Stimulated activated CD8-positive, alpha-beta memory T cell treated with anti-CD3 and anti-CD28 coated beads, Interleukin-7, amount 100 ng/mL, for 4 hours (primary cell): ENCODE measurements at regions not wholly inside any gene's neighbourhood (a gene's known extent, or its start where the extent isn't known, plus 50 kb on each side); places are given as distances from the start of the nearest gene placed in this dataset.
"Not testable (repeated sequence)": the region's sequence is repeated elsewhere in the genome, so short reads cannot be mapped to it uniquely, and the experiment has no call there.

ENCODE experiments used
- DNase-seq, 2 donors: peaks; one replicate each; pipeline ENCODE4 v3.0.0-alpha.2; 2020; ENCODE audit warnings: low read depth in 2 of 2

- no peak for DNase-seq
These were observed 246.7 kb upstream of the NRIP1 start for GRCh38 chr21:15311510-15311909.

GRCh38 chr21:15317034-15317433 is 252.2 kb upstream of the NRIP1 start:
- DNase-seq, result not testable (repeated sequence)

- no peak for DNase-seq
These were observed 254.9 kb upstream of the NRIP1 start for GRCh38 chr21:15319727-15320126.

GRCh38 chr21:15324542-15324941 is 259.7 kb upstream of the NRIP1 start:
- DNase-seq, result no peak

- DNase-seq, result no peak
These were observed 261.4 kb upstream of the NRIP1 start for GRCh38 chr21:15326032-15326867.

- DNase-seq, result no peak
These were observed 263.0 kb upstream of the NRIP1 start for GRCh38 chr21:15327637-15328265.

GRCh38 chr21:15329191-15329590 is 264.4 kb upstream of the NRIP1 start:
- DNase-seq, result no peak

- no peak for DNase-seq
These were observed 266.1 kb upstream of the NRIP1 start for GRCh38 chr21:15330872-15331271.

- DNase-seq, result no peak
These were observed 267.8 kb upstream of the NRIP1 start for GRCh38 chr21:15332572-15332971.

- DNase-seq, result no peak
These were observed 268.4 kb upstream of the NRIP1 start for GRCh38 chr21:15333136-15333710.

GRCh38 chr21:15333951-15334350 is 269.2 kb upstream of the NRIP1 start:
- DNase-seq, result no peak

- no peak for DNase-seq
These were observed 278.3 kb upstream of the NRIP1 start for GRCh38 chr21:15343066-15343465.

- DNase-seq, result no peak
These were observed 287.2 kb upstream of the NRIP1 start for GRCh38 chr21:15352009-15352408.

- DNase-seq, result no peak
These were observed 288.7 kb upstream of the NRIP1 start for GRCh38 chr21:15353546-15353945.

GRCh38 chr21:15354516-15354915 is 289.7 kb upstream of the NRIP1 start:
- DNase-seq, result no peak

GRCh38 chr21:15355066-15355465 is 290.3 kb upstream of the NRIP1 start:
- DNase-seq, result no peak

- DNase-seq, result no peak
These were observed 294.5 kb upstream of the NRIP1 start for GRCh38 chr21:15359251-15359650.

GRCh38 chr21:15362458-15362857 is 297.7 kb upstream of the NRIP1 start:
- no peak for DNase-seq

- no peak for DNase-seq
These were observed 299.1 kb upstream of the NRIP1 start for GRCh38 chr21:15363921-15364320.

- DNase-seq, result no peak
These were observed 301.1 kb upstream of the NRIP1 start for GRCh38 chr21:15365751-15366392.

GRCh38 chr21:15366555-15366954 is 301.8 kb upstream of the NRIP1 start:
- no peak for DNase-seq

GRCh38 chr21:15367061-15367626 is 302.3 kb upstream of the NRIP1 start:
- no peak for DNase-seq
